ENCODE measurements at regions not wholly inside any gene's neighbourhood (a gene's known extent, or its start where the extent isn't known, plus 50 kb on each side); places are given as distances from the start of the nearest gene placed in this dataset.

DNA sequence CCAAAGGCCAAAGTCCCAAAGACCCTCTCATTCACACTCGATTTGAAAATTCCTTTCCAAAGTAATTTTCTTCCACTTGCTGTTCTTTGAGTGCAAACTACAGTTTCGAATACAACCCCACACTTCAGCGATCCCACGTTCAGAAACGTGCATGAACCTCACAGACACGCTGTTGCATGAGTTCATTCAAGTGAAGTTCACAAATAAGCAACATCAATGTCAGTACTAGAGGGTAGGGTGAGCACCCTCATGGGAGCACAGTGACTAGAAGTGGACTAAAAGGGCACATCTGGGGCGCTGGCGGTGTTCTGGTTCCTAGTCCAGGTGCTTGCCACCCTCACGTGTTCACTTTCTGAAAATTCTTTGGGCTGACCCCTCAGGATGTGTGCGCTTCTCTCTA lies 59.0 kb downstream of the FAM50B start:
- no peak overlapping the region for H3K4me3 ChIP-seq
- peaks cover 0 to 25% (median 2%) of the 10 kb centered on the region in 4 donors for H3K4me1 ChIP-seq
- DNase-seq: peak in 1 of 3 donors; percentile 34
- H3K27ac ChIP-seq: no peak overlapping the region
- no peaks in the 10 kb centered on the region for H3K9me3 ChIP-seq
- H3K27me3 ChIP-seq: no peaks in the 10 kb centered on the region
- no peaks in the 10 kb centered on the region for H3K36me3 ChIP-seq
- no peak for TF ChIP-seq POLR2A (IDR thresholded peaks at IDR 0.05)
- TF ChIP-seq, protein P1, sequence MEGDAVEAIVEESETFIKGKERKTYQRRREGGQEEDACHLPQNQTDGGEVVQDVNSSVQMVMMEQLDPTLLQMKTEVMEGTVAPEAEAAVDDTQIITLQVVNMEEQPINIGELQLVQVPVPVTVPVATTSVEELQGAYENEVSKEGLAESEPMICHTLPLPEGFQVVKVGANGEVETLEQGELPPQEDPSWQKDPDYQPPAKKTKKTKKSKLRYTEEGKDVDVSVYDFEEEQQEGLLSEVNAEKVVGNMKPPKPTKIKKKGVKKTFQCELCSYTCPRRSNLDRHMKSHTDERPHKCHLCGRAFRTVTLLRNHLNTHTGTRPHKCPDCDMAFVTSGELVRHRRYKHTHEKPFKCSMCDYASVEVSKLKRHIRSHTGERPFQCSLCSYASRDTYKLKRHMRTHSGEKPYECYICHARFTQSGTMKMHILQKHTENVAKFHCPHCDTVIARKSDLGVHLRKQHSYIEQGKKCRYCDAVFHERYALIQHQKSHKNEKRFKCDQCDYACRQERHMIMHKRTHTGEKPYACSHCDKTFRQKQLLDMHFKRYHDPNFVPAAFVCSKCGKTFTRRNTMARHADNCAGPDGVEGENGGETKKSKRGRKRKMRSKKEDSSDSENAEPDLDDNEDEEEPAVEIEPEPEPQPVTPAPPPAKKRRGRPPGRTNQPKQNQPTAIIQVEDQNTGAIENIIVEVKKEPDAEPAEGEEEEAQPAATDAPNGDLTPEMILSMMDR (IDR thresholded peaks at IDR 0.05): no peak

DNA sequence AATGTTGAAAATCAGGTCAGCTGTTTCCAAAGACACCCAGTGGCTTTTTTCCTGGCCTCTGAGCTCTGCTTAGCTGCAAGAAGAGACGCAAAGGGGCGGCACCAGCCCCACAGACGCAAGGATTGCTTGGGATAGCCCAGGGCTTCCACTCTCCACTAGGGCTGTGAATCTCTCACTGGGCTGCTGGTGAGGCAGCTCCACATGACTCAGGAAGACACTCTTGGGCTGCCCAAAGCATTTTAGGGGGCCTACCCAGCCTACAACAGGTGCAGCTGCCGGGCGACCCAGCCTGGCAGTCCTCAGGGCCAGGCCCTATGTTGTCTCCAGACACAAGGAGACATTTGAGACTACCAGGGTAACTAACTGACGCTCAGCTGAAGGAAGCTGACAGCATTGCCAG lies 59.8 kb downstream of the FAM50B start:
- Histone ChIP-seq H3K4me1 (peaks cover 0 to 30% (median 2%) of the 10 kb centered on the region in 4 donors), H3K27ac (no peak overlapping the region), H3K9me3 (no peaks in the 10 kb centered on the region), H3K36me3 (no peaks in the 10 kb centered on the region), H3K4me3 (no peak overlapping the region), H3K27me3 (no peaks in the 10 kb centered on the region)
- no peak for TF ChIP-seq POLR2A (IDR thresholded peaks at IDR 0.05)
- TF ChIP-seq, protein P1 (IDR thresholded peaks at IDR 0.05): no peak
- peak in 1 of 3 donors; percentile 19 for DNase-seq

DNA sequence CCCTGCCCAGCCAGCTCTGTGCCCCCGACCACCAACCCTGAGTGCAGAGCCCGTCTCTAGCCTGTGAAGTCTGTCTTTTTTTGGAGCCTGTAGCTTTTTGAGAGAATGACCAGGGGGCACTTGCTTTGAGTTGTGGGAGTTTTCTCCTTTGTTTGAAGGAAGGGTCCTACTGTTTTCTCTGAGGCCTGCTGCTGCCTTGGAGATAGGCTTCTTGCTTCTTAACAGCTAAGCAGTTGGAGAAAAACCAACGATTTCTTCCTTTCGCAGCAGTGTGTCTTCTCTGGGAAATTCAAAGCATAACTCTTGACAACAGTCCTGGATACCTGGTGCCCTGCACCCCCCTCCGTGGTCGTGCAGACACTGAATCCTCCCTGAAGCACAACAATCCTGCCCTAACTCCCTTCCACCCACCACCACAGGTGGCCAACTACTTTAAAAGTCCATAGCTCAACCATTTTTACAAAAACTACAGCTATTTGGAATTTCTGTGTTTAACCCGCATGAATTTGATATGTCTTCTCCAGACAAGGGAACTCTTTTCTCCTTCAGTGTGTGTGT lies 61.0 kb downstream of the FAM50B start:
- H3K27me3 ChIP-seq: no peaks in the 10 kb centered on the region
- TF ChIP-seq POLR2A (IDR thresholded peaks at IDR 0.05): no peak
- TF ChIP-seq, protein P1 (IDR thresholded peaks at IDR 0.05): no peak
- no peaks in the 10 kb centered on the region for H3K9me3 ChIP-seq
- H3K4me1 ChIP-seq: peaks cover 0 to 37% (median 2%) of the 10 kb centered on the region in 4 donors
- no peak overlapping the region for H3K4me3 ChIP-seq
- no peak overlapping the region for H3K27ac ChIP-seq
- peak in 1 of 3 donors; percentile 10 for DNase-seq
- H3K36me3 ChIP-seq: no peaks in the 10 kb centered on the region

DNA sequence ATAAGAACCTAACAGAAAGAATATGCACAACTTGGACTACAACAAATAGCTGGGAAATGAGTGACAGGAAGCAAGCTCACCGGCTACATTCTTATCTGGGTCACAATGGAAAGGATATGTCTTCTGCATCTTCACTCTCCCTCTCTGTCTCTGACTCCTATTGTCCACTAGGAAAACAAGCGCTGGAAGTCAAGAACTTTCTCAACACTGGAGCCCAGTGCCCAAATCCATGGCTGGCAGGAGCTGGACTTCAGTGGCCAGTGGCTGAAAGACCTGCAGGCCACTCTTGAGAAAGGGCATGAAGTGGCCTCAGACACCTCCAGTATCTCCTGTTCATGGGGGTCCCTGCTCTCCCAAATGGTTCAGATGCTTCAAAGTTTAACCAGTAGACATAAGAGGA lies 62.0 kb downstream of the FAM50B start:
- Histone ChIP-seq H3K9me3 (no peaks in the 10 kb centered on the region), H3K27ac (no peak overlapping the region), H3K4me3 (no peak overlapping the region), H3K4me1 (peaks cover 0 to 37% (median 2%) of the 10 kb centered on the region in 4 donors), H3K36me3 (no peaks in the 10 kb centered on the region), H3K27me3 (no peaks in the 10 kb centered on the region)
- TF ChIP-seq, protein P1 (IDR thresholded peaks at IDR 0.05): no peak
- TF ChIP-seq POLR2A (IDR thresholded peaks at IDR 0.05): no peak
- DNase-seq: peak in 1 of 3 donors; percentile 15

DNA sequence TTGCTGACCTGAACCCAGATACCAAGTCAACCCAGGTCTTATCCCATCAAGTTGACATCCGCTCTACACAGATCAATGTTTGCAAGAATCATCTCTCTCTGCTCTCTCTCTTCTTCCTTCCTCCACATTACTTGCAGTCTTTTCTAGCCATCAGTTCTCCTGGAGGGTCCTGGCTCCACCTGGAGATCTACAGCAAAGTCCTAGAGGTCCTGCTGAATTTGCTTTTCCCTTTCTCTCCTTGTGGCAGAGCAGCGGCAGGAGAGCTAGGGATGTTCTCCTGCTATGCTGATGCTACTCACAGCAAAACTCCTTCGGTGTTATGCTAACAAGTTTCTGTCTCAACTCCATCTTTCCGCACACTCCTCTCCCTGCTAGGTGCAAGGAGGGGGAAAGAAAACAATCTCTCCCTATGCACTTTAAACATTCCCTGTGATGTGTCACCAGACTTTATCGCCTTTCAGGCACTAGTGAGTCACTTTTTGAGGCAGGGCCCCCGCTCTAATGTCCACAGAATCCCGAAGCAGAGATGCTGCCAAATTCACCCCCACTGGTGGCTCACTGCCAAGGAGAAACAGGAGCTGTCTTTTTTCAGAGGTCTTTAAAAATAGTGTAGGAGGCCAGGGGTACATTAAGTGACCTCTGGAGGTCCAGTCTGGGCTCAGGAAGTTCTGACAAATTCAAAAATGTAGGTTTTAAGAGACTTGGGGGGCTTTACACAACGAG lies 62.6 kb downstream of the FAM50B start:
- Histone ChIP-seq H3K27me3 (no peaks in the 10 kb centered on the region), H3K4me3 (no peak overlapping the region), H3K27ac (peak overlapping the region in 1 of 4 donors; percentile 77), H3K36me3 (no peaks in the 10 kb centered on the region), H3K4me1 (peaks cover 0 to 31% (median 2%) of the 10 kb centered on the region in 4 donors), H3K9me3 (no peaks in the 10 kb centered on the region)
- peak in 1 of 3 donors; percentile 49 for DNase-seq
- TF ChIP-seq POLR2A (IDR thresholded peaks at IDR 0.05): no peak
- TF ChIP-seq, protein P1 (IDR thresholded peaks at IDR 0.05): no peak
